H9 (cell line): ENCODE measurements at regions not wholly inside any gene's neighbourhood (a gene's known extent, or its start where the extent isn't known, plus 50 kb on each side); places are given as distances from the start of the nearest gene placed in this dataset.

ENCODE experiments used
- DNase-seq: peaks from one replicate; pipeline ENCODE4 v3.0.0-alpha.2; 2017
- H2AFZ ChIP-seq: one replicate; pipeline ENCODE4 v1.6.1; 2013; ENCODE audit warnings: mild to moderate bottlenecking, low read length, control low read depth, moderate library complexity
- H2AK5ac ChIP-seq: 2 replicates; pipeline ENCODE4 v1.6.1; 2013; ENCODE audit warnings: low read length, control low read depth, mixed read lengths; ENCODE audit not compliant: insufficient read length
- H2BK120ac ChIP-seq: one replicate; pipeline ENCODE4 v1.6.1; 2013; ENCODE audit warnings: low read depth, mild to moderate bottlenecking, low read length, control low read depth, inconsistent platforms; ENCODE audit not compliant: poor library complexity, severe bottlenecking
- H2BK12ac ChIP-seq: 2 replicates; pipeline ENCODE4 v1.6.1; 2013; ENCODE audit warnings: low read length, control low read depth, mixed read lengths, low read depth; ENCODE audit not compliant: insufficient read length
- H2BK15ac ChIP-seq: 2 replicates; pipeline ENCODE4 v1.6.1; 2013; ENCODE audit warnings: low read depth, low read length, control low read depth
- H2BK20ac ChIP-seq: one replicate; pipeline ENCODE4 v1.6.1; 2013; ENCODE audit warnings: low read depth, mild to moderate bottlenecking, low read length, control low read depth, inconsistent platforms; ENCODE audit not compliant: poor library complexity, severe bottlenecking
- H2BK5ac ChIP-seq: 2 replicates; pipeline ENCODE4 v1.6.1; 2013; ENCODE audit warnings: low read length, control low read depth, mixed read lengths; ENCODE audit not compliant: insufficient read length
- H3K14ac ChIP-seq: 2 replicates; pipeline ENCODE4 v1.6.1; 2013; ENCODE audit warnings: low read length, control low read depth; ENCODE audit not compliant: insufficient read depth
- H3K18ac ChIP-seq: 2 replicates; pipeline ENCODE4 v1.6.1; 2013; ENCODE audit warnings: low read depth, mild to moderate bottlenecking, mixed read lengths, low read length, control low read depth; ENCODE audit not compliant: insufficient read length
- H3K23ac ChIP-seq: 2 replicates; pipeline ENCODE4 v1.6.1; 2013; ENCODE audit warnings: low read length, control low read depth, mixed read lengths, low read depth; ENCODE audit not compliant: insufficient read length
- H3K23me2 ChIP-seq: 2 replicates; pipeline ENCODE4 v1.6.1; 2013; ENCODE audit warnings: low read depth, mild to moderate bottlenecking, mixed read lengths, low read length, control low read depth; ENCODE audit not compliant: insufficient read length, poor library complexity, severe bottlenecking
- H3K27ac ChIP-seq: 2 replicates; pipeline ENCODE4 v1.5.1; 2013; ENCODE audit warnings: low read length, control low read depth, mixed read lengths, low read depth; ENCODE audit not compliant: insufficient read length
- H3K27me3 ChIP-seq: 2 replicates; pipeline ENCODE4 v1.6.1; 2013; ENCODE audit warnings: low read length, control low read depth, inconsistent platforms; ENCODE audit not compliant: insufficient read depth
- H3K4ac ChIP-seq: 2 replicates; pipeline ENCODE4 v1.6.1; 2013; ENCODE audit warnings: low read depth, mild to moderate bottlenecking, control low read depth, inconsistent platforms, low read length, moderate library complexity
- H3K4me1 ChIP-seq: 2 replicates; pipeline ENCODE4 v1.6.1; 2013; ENCODE audit warnings: low read length, control low read depth, inconsistent platforms; ENCODE audit not compliant: insufficient read depth
- H3K4me2 ChIP-seq: 2 replicates; pipeline ENCODE4 v1.6.1; 2013; ENCODE audit warnings: low read length, control low read depth, mixed read lengths; ENCODE audit not compliant: insufficient read length, insufficient read depth
- H3K56ac ChIP-seq: 2 replicates; pipeline ENCODE4 v1.6.1; 2013; ENCODE audit warnings: low read depth, mild to moderate bottlenecking, mixed read lengths, low read length, control low read depth; ENCODE audit not compliant: insufficient read length
- H3K79me1 ChIP-seq: 2 replicates; pipeline ENCODE4 v1.6.1; 2013; ENCODE audit warnings: low read depth, mild to moderate bottlenecking, moderate library complexity, low read length, control low read depth, inconsistent platforms; ENCODE audit not compliant: insufficient read depth, poor library complexity, severe bottlenecking
- H3K79me2 ChIP-seq: 2 replicates; pipeline ENCODE4 v1.6.1; 2013; ENCODE audit warnings: low read length, control low read depth, inconsistent platforms; ENCODE audit not compliant: insufficient read depth
- H3K9ac ChIP-seq: 2 replicates; pipeline ENCODE4 v1.6.1; 2013; ENCODE audit warnings: low read length, control low read depth, mixed read lengths; ENCODE audit not compliant: insufficient read length; ENCODE audit errors: extremely low read depth
- H3K9me3 ChIP-seq: one replicate; pipeline ENCODE4 v1.6.1; 2013; ENCODE audit warnings: low read depth, low read length, inconsistent platforms; ENCODE audit not compliant: control insufficient read depth
- H3T11ph ChIP-seq: one replicate; pipeline ENCODE4 v1.6.1; 2013; ENCODE audit warnings: mild to moderate bottlenecking, low read length, control low read depth, inconsistent platforms
- H4K20me1 ChIP-seq: one replicate; pipeline ENCODE4 v1.6.1; 2013; ENCODE audit not compliant: control insufficient read depth, insufficient read length, insufficient read depth
- H4K5ac ChIP-seq: 2 replicates; pipeline ENCODE4 v1.6.1; 2013; ENCODE audit warnings: low read depth, mild to moderate bottlenecking, mixed read lengths, low read length, control low read depth; ENCODE audit not compliant: insufficient read length
- H4K8ac ChIP-seq: replicated peaks from 2 replicates; pipeline ENCODE4 v1.6.1; 2013; ENCODE audit warnings: low read length, control low read depth, mixed read lengths, low read depth; ENCODE audit not compliant: insufficient read length
- H4K91ac ChIP-seq: 2 replicates; pipeline ENCODE4 v1.6.1; 2013; ENCODE audit warnings: low read depth, mild to moderate bottlenecking, moderate library complexity, mixed read lengths, low read length, control low read depth; ENCODE audit not compliant: insufficient read length
- H3K27ac Mint-ChIP-seq, 3 experiments: 2 replicates in 2 of 3; 3 replicates in 1 of 3; pipeline ENCODE4 v1.8.0; 2020 to 2021; ENCODE audit warnings: mixed read lengths in 3 of 3, mild to moderate bottlenecking in 1 of 3, moderate library complexity in 1 of 3
- H3K27me3 Mint-ChIP-seq: 2 replicates; pipeline ENCODE4 v1.8.0; 2021; ENCODE audit warnings: low read depth, mild to moderate bottlenecking, moderate library complexity, mixed read lengths
- H3K36me3 Mint-ChIP-seq, 3 experiments: 2 replicates in 2 of 3; 3 replicates in 1 of 3; pipeline ENCODE4 v1.8.0; 2020 to 2021; ENCODE audit warnings: low read depth in 3 of 3, mixed read lengths in 3 of 3; ENCODE audit not compliant: insufficient read depth in 1 of 3
- H3K4me1 Mint-ChIP-seq, 2 experiments: 2 replicates each; pipeline ENCODE4 v1.8.0; 2020; ENCODE audit warnings: mixed read lengths in 2 of 2
- H3K4me3 Mint-ChIP-seq, 2 experiments: 2 replicates in 1 of 2; 3 replicates in 1 of 2; pipeline ENCODE4 v1.8.0; 2020 to 2021; ENCODE audit warnings: mild to moderate bottlenecking in 2 of 2, mixed read lengths in 2 of 2, moderate library complexity in 1 of 2
- H3K9me3 Mint-ChIP-seq, 2 experiments: 2 replicates in 1 of 2; 3 replicates in 1 of 2; pipeline ENCODE4 v1.8.0; 2020; ENCODE audit warnings: mild to moderate bottlenecking in 2 of 2, mixed read lengths in 2 of 2, moderate library complexity in 1 of 2
- WGBS: extraction: QIAGEN DNeasy Blood & Tissue Kit; methylation state at CpG from one replicate; pipeline ENCODE4 v1.1.7; 2013; ENCODE audit warnings: missing lambda C conversion rate, low lambda C conversion rate, mixed read lengths; ENCODE audit not compliant: insufficient read length; ENCODE audit errors: extremely low coverage; 5-methylcytosine and 5-hydroxymethylcytosine counted together
- TF ChIP-seq, protein P1 (sequence below): fragments of 200-600 bp; sonication (generic); conservative IDR thresholded peaks from 3 replicates; pipeline ENCODE4 v1.8.0; 2021; ENCODE audit warnings: antibody characterized with exemption, mild to moderate bottlenecking

- Histone ChIP-seq H3K9me3 (no peaks in the 10 kb centered on the region), H2AFZ (no peak overlapping the region), H4K5ac (no peak overlapping the region), H3K9ac (no peak overlapping the region), H3K79me2 (no peaks in the 10 kb centered on the region), H3K56ac (no peak overlapping the region), H4K8ac (no peak overlapping the region), H2BK15ac (no peak overlapping the region), H2BK20ac (no peak overlapping the region), H2BK120ac (no peak overlapping the region), H3T11ph (no peak overlapping the region), H4K20me1 (no peaks in the 10 kb centered on the region), H3K4me1 (no peaks in the 10 kb centered on the region), H3K18ac (no peak overlapping the region), H2BK5ac (no peak overlapping the region), H3K79me1 (no peaks in the 10 kb centered on the region), H3K4me2 (no peak overlapping the region), H3K14ac (no peak overlapping the region), H3K27ac (no peak overlapping the region), H3K23ac (no peak overlapping the region), H3K4ac (no peak overlapping the region), H2BK12ac (no peak overlapping the region), H2AK5ac (no peak overlapping the region), H3K27me3 (no peaks in the 10 kb centered on the region), H4K91ac (no peak overlapping the region), H3K23me2 (no peaks in the 10 kb centered on the region)
- Mint-ChIP-seq H3K4me3 (no peak overlapping the region), H3K27ac (no peak overlapping the region), H3K36me3 (no peaks in the 10 kb centered on the region), H3K4me1 (peaks cover 11 to 12% of the 10 kb centered on the region in 2 experiments), H3K9me3 (no peaks in the 10 kb centered on the region; a peak in 1 of 5 replicates), H3K27me3 (peaks cover 3% of the 10 kb centered on the region)
- no peak for DNase-seq
- TF ChIP-seq, protein P1, sequence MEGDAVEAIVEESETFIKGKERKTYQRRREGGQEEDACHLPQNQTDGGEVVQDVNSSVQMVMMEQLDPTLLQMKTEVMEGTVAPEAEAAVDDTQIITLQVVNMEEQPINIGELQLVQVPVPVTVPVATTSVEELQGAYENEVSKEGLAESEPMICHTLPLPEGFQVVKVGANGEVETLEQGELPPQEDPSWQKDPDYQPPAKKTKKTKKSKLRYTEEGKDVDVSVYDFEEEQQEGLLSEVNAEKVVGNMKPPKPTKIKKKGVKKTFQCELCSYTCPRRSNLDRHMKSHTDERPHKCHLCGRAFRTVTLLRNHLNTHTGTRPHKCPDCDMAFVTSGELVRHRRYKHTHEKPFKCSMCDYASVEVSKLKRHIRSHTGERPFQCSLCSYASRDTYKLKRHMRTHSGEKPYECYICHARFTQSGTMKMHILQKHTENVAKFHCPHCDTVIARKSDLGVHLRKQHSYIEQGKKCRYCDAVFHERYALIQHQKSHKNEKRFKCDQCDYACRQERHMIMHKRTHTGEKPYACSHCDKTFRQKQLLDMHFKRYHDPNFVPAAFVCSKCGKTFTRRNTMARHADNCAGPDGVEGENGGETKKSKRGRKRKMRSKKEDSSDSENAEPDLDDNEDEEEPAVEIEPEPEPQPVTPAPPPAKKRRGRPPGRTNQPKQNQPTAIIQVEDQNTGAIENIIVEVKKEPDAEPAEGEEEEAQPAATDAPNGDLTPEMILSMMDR = no peak
- WGBS = no CpG with 5 or more reads among the region's 3 CpGs
These were observed 154.0 kb downstream of the ID4 start for GRCh38 chr6:19991176-19991575.
